Memory B cell (primary cell): ENCODE measurements at regions not wholly inside any gene's neighbourhood (a gene's known extent, or its start where the extent isn't known, plus 50 kb on each side); places are given as distances from the start of the nearest gene placed in this dataset.
"Not testable (repeated sequence)": the region's sequence is repeated elsewhere in the genome, so short reads cannot be mapped to it uniquely, and the experiment has no call there.

Experiments used
- ATAC-seq: fragments of 150-1000 bp; cut with Tn5 transposase; 2 replicates; pipeline ENCODE4 v1.10.0; 2021; ENCODE audit warnings: low read depth, mild to moderate bottlenecking, moderate library complexity
- DNase-seq, 2 donors: peaks; one replicate each; pipeline ENCODE4 v3.0.0; 2022; ENCODE audit warnings: low spot score in 2 of 2
- H3K27ac Mint-ChIP-seq: one replicate; pipeline ENCODE4 v1.8.0; 2022; ENCODE audit warnings: mild to moderate bottlenecking, moderate library complexity, mixed read lengths
- H3K27me3 Mint-ChIP-seq: one replicate; pipeline ENCODE4 v1.8.0; 2022; ENCODE audit warnings: mixed read lengths
- H3K36me3 Mint-ChIP-seq: one replicate; pipeline ENCODE4 v1.8.0; 2022; ENCODE audit warnings: mild to moderate bottlenecking, mixed read lengths
- H3K4me1 Mint-ChIP-seq: one replicate; pipeline ENCODE4 v1.8.0; 2022; ENCODE audit warnings: mixed read lengths
- H3K4me3 Mint-ChIP-seq: one replicate; pipeline ENCODE4 v1.8.0; 2022; ENCODE audit warnings: mild to moderate bottlenecking, moderate library complexity, mixed read lengths
- H3K9me3 Mint-ChIP-seq: one replicate; pipeline ENCODE4 v1.8.0; 2022; ENCODE audit warnings: mixed read lengths

GRCh38 chr3:25171118-25171807 lies 256.8 kb upstream of the RARB start:
- peaks cover 8% of the 10 kb centered on the region for H3K9me3 Mint-ChIP-seq
- DNase-seq (no peak), ATAC-seq (no peak)
- no peaks in the 10 kb centered on the region for H3K27me3 Mint-ChIP-seq
- H3K4me1 Mint-ChIP-seq, result no peaks in the 10 kb centered on the region
- H3K27ac Mint-ChIP-seq, result no peak overlapping the region
- no peaks in the 10 kb centered on the region for H3K36me3 Mint-ChIP-seq
- no peak overlapping the region for H3K4me3 Mint-ChIP-seq

GRCh38 chr3:25171897-25172296 lies 256.2 kb upstream of the RARB start:
- Mint-ChIP-seq H3K27ac (no peak overlapping the region), H3K36me3 (no peaks in the 10 kb centered on the region), H3K4me3 (no peak overlapping the region), H3K27me3 (no peaks in the 10 kb centered on the region), H3K4me1 (no peaks in the 10 kb centered on the region), H3K9me3 (peaks cover 8% of the 10 kb centered on the region)
- DNase-seq, result no peak
- ATAC-seq, result no peak

- no peaks in the 10 kb centered on the region for H3K36me3 Mint-ChIP-seq
- no peak overlapping the region for H3K27ac Mint-ChIP-seq
- no peak overlapping the region for H3K4me3 Mint-ChIP-seq
- ATAC-seq (no peak), DNase-seq (no peak)
- H3K27me3 Mint-ChIP-seq, result no peaks in the 10 kb centered on the region
- no peaks in the 10 kb centered on the region for H3K4me1 Mint-ChIP-seq
- H3K9me3 Mint-ChIP-seq, result peaks cover 4% of the 10 kb centered on the region
Observed at GRCh38 chr3:25173606-25174005, 254.5 kb upstream of the RARB start.

DNA sequence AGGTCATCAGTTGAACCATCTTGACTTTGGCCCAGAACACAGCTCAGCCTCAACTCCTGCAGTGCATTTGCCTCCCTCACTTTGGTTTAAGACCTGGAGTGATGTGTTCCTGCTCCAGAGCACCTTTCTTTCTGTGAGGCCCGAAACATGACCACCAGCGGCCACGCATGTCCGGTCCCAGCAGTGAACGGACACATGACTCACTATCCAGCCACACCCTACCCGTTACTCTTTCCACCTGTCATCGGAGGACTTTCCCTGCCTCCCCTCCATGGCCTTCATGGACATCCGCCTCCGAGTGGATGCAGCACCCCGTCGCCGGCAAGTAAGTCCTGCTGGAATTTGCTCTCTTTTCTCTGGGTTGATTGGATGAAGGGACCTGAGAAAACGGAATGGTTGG lies 253.8 kb upstream of the RARB start:
- no peak for DNase-seq
- Mint-ChIP-seq H3K4me3 (no peak overlapping the region), H3K4me1 (no peaks in the 10 kb centered on the region), H3K27me3 (no peaks in the 10 kb centered on the region), H3K27ac (no peak overlapping the region), H3K36me3 (no peaks in the 10 kb centered on the region), H3K9me3 (peaks cover 3% of the 10 kb centered on the region)
- no peak for ATAC-seq

DNA sequence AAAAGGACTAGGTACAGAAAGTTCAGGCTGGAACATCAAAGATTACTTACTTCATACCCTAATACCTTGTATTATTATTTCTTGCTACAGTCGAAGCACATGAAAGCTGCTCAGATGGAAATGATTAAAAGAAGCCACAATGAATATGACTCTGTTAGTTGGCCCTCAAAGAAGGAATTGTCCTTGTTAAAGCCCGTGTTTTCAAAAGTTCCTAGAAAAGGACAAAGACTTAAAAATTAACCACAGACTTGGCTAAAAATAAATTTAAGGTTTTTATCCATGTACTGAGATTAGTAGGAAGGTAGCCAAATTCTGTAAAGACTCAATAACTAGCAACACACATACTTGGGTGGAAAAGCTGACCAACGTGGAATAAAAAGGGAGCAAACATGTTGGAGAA lies 251.0 kb upstream of the RARB start:
- DNase-seq, result no peak
- H3K36me3 Mint-ChIP-seq, result no peaks in the 10 kb centered on the region
- peaks cover 5% of the 10 kb centered on the region for H3K9me3 Mint-ChIP-seq
- H3K27ac Mint-ChIP-seq, result no peak overlapping the region
- no peak for ATAC-seq
- H3K27me3 Mint-ChIP-seq, result no peaks in the 10 kb centered on the region
- H3K4me3 Mint-ChIP-seq, result no peak overlapping the region
- no peaks in the 10 kb centered on the region for H3K4me1 Mint-ChIP-seq

DNA sequence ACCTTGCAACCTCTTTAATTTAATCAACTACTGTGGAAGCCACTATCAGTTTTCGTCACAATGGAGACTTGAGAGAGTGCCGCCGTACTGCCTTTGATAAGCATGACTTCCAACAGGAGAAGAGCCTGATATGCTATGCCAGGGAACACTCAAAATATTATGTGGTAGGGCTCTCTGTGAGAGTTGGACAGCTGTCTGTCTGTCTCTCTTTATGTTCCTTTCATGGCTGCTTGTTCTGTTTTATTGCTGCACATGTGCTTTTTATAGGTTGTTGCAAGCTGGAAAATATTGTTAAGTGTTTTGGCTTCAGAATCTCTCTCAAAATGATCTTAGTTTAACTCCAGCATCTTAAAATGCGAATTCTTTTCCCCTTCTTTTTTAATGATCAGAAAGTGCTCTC lies 249.4 kb upstream of the RARB start:
- Mint-ChIP-seq H3K27me3 (no peaks in the 10 kb centered on the region), H3K27ac (no peak overlapping the region), H3K36me3 (no peaks in the 10 kb centered on the region), H3K9me3 (peaks cover 8% of the 10 kb centered on the region), H3K4me1 (no peaks in the 10 kb centered on the region), H3K4me3 (no peak overlapping the region)
- ATAC-seq (no peak), DNase-seq (no peak)

GRCh38 chr3:25181096-25181495 lies 247.0 kb upstream of the RARB start:
- H3K9me3 Mint-ChIP-seq, result peaks cover 7% of the 10 kb centered on the region
- H3K27ac Mint-ChIP-seq, result no peak overlapping the region
- H3K36me3 Mint-ChIP-seq, result no peaks in the 10 kb centered on the region
- ATAC-seq (no peak), DNase-seq (no peak)
- no peak overlapping the region for H3K4me3 Mint-ChIP-seq
- H3K4me1 Mint-ChIP-seq, result no peaks in the 10 kb centered on the region
- no peaks in the 10 kb centered on the region for H3K27me3 Mint-ChIP-seq

DNA sequence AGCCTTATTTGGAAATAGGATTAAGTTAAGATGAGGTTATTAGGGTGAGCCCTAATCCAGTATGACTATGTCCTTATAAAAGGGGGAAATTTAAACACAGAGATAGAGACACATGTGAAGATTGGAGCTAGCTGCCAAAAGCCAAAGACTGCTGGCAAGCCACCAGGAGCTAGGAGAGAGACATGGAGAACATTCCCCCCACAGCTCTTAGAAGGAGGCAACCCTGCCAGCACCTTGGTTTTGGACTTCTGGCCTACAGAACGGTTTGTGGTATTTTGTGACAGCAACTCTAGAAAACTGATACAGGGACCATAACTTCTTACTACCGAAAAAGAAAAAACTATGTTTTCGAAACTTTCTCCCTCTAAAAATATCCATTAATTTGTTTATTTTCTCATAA lies 245.3 kb upstream of the RARB start:
- H3K36me3 Mint-ChIP-seq, result no peaks in the 10 kb centered on the region
- no peak for ATAC-seq
- no peaks in the 10 kb centered on the region for H3K4me1 Mint-ChIP-seq
- no peaks in the 10 kb centered on the region for H3K27me3 Mint-ChIP-seq
- H3K4me3 Mint-ChIP-seq, result no peak overlapping the region
- peaks cover 7% of the 10 kb centered on the region for H3K9me3 Mint-ChIP-seq
- DNase-seq, result no peak
- H3K27ac Mint-ChIP-seq, result no peak overlapping the region

DNA sequence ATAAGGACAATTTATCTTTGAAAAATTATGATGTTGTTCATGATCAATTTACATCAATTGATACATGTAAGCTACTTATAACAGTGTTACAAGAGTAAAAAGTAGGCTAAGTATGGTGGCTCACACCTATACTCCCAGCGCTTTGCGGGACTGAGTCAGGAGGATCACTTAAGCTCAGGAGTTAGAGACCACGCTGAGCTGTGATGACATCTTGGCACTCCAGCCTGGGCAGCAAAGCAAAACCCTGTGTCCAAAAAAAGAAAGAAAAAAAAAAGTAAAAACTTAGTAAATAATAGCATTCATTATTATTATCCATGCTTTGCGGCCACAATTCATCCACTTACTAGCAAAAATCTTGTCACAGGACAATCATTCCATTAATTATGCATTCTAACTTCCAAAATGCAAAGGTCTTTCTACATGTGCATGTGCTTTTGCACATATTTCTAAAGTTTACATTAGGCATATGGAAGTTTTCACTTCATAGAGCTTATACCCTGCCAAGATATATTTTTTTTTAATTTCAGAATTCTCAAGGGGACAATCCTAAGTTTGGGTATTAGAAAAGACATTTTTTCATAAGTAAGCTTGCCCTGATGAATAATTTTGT lies 243.3 kb upstream of the RARB start:
- Mint-ChIP-seq H3K36me3 (no peaks in the 10 kb centered on the region), H3K4me1 (no peaks in the 10 kb centered on the region), H3K4me3 (no peak overlapping the region), H3K9me3 (peaks cover 7% of the 10 kb centered on the region), H3K27ac (no peak overlapping the region), H3K27me3 (no peaks in the 10 kb centered on the region)
- ATAC-seq, result no peak
- DNase-seq, result no peak

- H3K4me1 Mint-ChIP-seq, result no peaks in the 10 kb centered on the region
- ATAC-seq, result no peak
- no peaks in the 10 kb centered on the region for H3K27me3 Mint-ChIP-seq
- no peak for DNase-seq
- no peaks in the 10 kb centered on the region for H3K36me3 Mint-ChIP-seq
- H3K9me3 Mint-ChIP-seq, result no peaks in the 10 kb centered on the region
- H3K4me3 Mint-ChIP-seq, result no peak overlapping the region
- no peak overlapping the region for H3K27ac Mint-ChIP-seq
Observed at GRCh38 chr3:25191673-25192072, 236.4 kb upstream of the RARB start.

GRCh38 chr3:25199567-25199966 lies 228.5 kb upstream of the RARB start:
- H3K27ac Mint-ChIP-seq, H3K4me3 Mint-ChIP-seq, H3K4me1 Mint-ChIP-seq, DNase-seq, H3K27me3 Mint-ChIP-seq, ATAC-seq, H3K36me3 Mint-ChIP-seq: not testable (repeated sequence)
- H3K9me3 Mint-ChIP-seq, result peaks cover 17% of the 10 kb centered on the region

DNA sequence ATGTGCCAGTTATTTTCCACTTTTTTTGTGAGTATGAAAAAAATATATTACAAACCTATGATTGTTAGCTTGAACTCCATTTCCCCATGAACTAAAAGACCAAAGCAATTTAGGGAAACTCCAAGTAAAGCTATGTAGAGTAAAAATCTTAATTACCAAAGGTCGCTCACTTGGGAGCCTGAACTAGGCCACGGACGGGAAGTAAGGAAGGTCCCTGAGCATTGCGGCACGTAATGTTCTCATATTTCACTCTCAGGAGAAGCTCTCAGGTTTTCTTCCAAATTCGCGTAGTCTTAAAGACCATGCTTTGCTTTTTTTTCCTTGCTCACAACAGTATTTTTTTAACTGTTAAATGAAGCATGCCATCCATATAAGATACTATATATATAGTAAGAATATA lies 215.3 kb upstream of the RARB start:
- H3K27me3 Mint-ChIP-seq, result no peaks in the 10 kb centered on the region

DNA sequence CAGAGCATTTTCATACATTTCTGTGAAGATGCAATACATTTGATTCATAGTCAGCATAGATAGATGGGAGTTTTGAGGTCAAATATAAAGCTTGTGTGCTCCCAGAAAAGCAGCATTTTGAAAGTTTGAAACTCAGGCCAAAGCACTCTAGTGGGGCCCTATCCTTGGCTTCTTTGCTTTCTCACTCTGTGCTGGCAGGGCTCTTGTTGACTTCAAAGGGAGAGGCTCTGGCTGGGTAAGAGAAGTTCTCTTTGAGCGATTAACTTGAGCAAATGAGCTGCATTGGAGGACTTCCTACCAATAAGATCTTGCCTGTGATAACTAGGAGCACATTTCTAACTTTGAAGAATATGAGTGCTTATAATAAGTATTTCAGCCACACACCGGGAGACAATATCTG lies 214.0 kb upstream of the RARB start:
- H3K27ac Mint-ChIP-seq, result no peak overlapping the region
- H3K36me3 Mint-ChIP-seq, result no peaks in the 10 kb centered on the region
- ATAC-seq (no peak), DNase-seq (no peak)
- H3K9me3 Mint-ChIP-seq, result peaks cover 2% of the 10 kb centered on the region
- H3K4me1 Mint-ChIP-seq, result no peaks in the 10 kb centered on the region
- H3K4me3 Mint-ChIP-seq, result no peak overlapping the region
- no peaks in the 10 kb centered on the region for H3K27me3 Mint-ChIP-seq

More for the DNA sequence above, 215.3 kb upstream of the RARB start:
- peaks cover 3% of the 10 kb centered on the region for H3K9me3 Mint-ChIP-seq
- H3K36me3 Mint-ChIP-seq, result no peaks in the 10 kb centered on the region
- ATAC-seq (no peak), DNase-seq (no peak)
- H3K4me3 Mint-ChIP-seq, result no peak overlapping the region
- H3K4me1 Mint-ChIP-seq, result no peaks in the 10 kb centered on the region
- no peak overlapping the region for H3K27ac Mint-ChIP-seq

DNA sequence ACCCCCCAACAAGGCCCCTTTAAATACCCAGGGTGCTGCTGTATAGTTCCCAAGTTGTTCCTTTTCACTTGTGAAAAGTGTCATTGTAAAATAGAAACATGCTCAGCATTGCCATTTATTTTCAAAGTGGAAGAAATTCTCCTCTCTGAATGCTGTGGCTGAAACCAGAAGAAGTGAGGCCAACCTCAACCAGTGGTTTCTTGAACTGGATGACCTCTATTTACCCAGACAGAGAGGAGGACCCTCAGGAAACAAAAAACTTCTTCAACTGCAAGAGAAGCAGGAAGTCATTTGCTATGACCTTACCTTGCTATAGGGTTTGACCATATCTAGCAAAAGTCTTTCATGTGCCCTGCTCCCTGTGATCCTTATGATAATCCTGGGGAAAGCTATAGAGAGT lies 209.7 kb upstream of the RARB start:
- ATAC-seq, result no peak
- H3K36me3 Mint-ChIP-seq, result no peaks in the 10 kb centered on the region
- H3K4me1 Mint-ChIP-seq, result no peaks in the 10 kb centered on the region
- H3K27me3 Mint-ChIP-seq, result no peaks in the 10 kb centered on the region
- DNase-seq, result no peak
- H3K9me3 Mint-ChIP-seq, result peaks cover 2% of the 10 kb centered on the region
- no peak overlapping the region for H3K27ac Mint-ChIP-seq
- H3K4me3 Mint-ChIP-seq, result no peak overlapping the region

GRCh38 chr3:25226747-25227146 lies 201.3 kb upstream of the RARB start:
- H3K27me3 Mint-ChIP-seq, result no peaks in the 10 kb centered on the region
- H3K4me3 Mint-ChIP-seq, result no peak overlapping the region
- no peaks in the 10 kb centered on the region for H3K9me3 Mint-ChIP-seq

More at GRCh38 chr3:25226747-25227146, 201.3 kb upstream of the RARB start:
- no peaks in the 10 kb centered on the region for H3K4me1 Mint-ChIP-seq
- H3K27ac Mint-ChIP-seq, result no peak overlapping the region
- no peak for DNase-seq
- no peaks in the 10 kb centered on the region for H3K36me3 Mint-ChIP-seq
- ATAC-seq, result no peak
